Right lobe of liver (tissue), 4 donors: ENCODE measurements at regions not wholly inside any gene's neighbourhood (a gene's known extent, or its start where the extent isn't known, plus 50 kb on each side); places are given as distances from the start of the nearest gene placed in this dataset.

Experiments used
- POLR2A ChIP-seq: fragments of 450-650 bp; IDR thresholded peaks from one replicate; pipeline ENCODE4 v1.6.1; 2017; ENCODE audit warnings: antibody characterized with exemption, mild to moderate bottlenecking
- TF ChIP-seq, protein P1 (sequence below), 4 donors: fragments of 200-600 bp in 3 of 4; fragments of 450-650 bp in 1 of 4; IDR thresholded peaks; one replicate each; pipeline versions ENCODE4 v1.5.1 to v1.8.0; 2016 to 2022; ENCODE audit warnings: antibody characterized with exemption in 4 of 4, mild to moderate bottlenecking in 2 of 4
- donor health status: DM: no; HTN: no; CAD: no.
- donor health status: DM: no; HTN: no; CAD: no.
- donor health status: DM: no; HTN: yes; CAD: no.

DNA sequence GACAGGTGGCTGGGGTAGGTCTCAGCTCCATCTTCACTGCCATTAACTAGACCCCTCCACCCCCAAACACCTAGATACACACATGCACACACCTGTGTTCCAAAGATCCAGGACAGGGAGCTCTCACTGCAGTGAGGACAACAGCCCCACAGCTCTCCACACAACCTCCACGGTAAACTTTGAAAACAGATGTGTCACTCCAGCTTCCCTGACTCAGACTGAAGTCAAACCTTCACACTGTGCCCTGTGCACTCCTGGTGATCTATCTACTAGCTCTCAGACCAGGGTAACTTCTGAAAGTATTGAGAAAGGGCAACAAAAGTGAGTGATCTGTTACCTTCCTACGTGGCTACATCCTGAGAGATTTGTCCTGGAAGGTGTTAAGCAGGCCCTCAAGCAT is 519.8 kb downstream of the XPNPEP1 start:
- TF ChIP-seq, protein P1, sequence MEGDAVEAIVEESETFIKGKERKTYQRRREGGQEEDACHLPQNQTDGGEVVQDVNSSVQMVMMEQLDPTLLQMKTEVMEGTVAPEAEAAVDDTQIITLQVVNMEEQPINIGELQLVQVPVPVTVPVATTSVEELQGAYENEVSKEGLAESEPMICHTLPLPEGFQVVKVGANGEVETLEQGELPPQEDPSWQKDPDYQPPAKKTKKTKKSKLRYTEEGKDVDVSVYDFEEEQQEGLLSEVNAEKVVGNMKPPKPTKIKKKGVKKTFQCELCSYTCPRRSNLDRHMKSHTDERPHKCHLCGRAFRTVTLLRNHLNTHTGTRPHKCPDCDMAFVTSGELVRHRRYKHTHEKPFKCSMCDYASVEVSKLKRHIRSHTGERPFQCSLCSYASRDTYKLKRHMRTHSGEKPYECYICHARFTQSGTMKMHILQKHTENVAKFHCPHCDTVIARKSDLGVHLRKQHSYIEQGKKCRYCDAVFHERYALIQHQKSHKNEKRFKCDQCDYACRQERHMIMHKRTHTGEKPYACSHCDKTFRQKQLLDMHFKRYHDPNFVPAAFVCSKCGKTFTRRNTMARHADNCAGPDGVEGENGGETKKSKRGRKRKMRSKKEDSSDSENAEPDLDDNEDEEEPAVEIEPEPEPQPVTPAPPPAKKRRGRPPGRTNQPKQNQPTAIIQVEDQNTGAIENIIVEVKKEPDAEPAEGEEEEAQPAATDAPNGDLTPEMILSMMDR (IDR thresholded peaks at IDR 0.05): no peak
- TF ChIP-seq POLR2A: no peak
